Spleen (tissue), 11 donors: ENCODE measurements at regions not wholly inside any gene's neighbourhood (a gene's known extent, or its start where the extent isn't known, plus 50 kb on each side); places are given as distances from the start of the nearest gene placed in this dataset.
A peak's percentile ranks its signal among the peaks of the same experiment; 100 is the strongest.

Experiments
- DNase-seq: peaks from one replicate; pipeline ENCODE4 v3.0.0-alpha.2; 2020
- H3K27ac ChIP-seq, 8 donors: fragments of 200-600 bp; sonication (generic) in 7 of 8; 1 replicate in 4 of 8; 2 replicates in 4 of 8; pipeline versions ENCODE4 v1.5.0 to v1.8.0; 2016 to 2021; ENCODE audit warnings: inconsistent platforms in 4 of 8, mild to moderate bottlenecking in 4 of 8, moderate library complexity in 1 of 8
- H3K27me3 ChIP-seq, 7 donors: fragments of 200-600 bp; sonication (generic) in 6 of 7; replicated peaks in 1 of 7; 1 replicate in 4 of 7; 2 replicates in 3 of 7; pipeline versions ENCODE4 v1.5.0 to v1.8.0; 2016 to 2021; ENCODE audit warnings: inconsistent platforms in 3 of 7, mild to moderate bottlenecking in 1 of 7
- H3K36me3 ChIP-seq, 6 donors: fragments of 200-600 bp; sonication (generic) in 5 of 6; 1 replicate in 4 of 6; 2 replicates in 2 of 6; pipeline versions ENCODE4 v1.5.0 to v1.8.0; 2016 to 2021; ENCODE audit warnings: inconsistent platforms in 2 of 6
- H3K4me1 ChIP-seq, 6 donors: fragments of 200-600 bp; sonication (generic) in 5 of 6; 1 replicate in 3 of 6; 2 replicates in 3 of 6; pipeline versions ENCODE4 v1.5.0 to v1.8.0; 2016 to 2021; ENCODE audit warnings: inconsistent platforms in 3 of 6
- H3K4me3 ChIP-seq, 8 donors: fragments of 200-600 bp; sonication (generic) in 7 of 8; 1 replicate in 4 of 8; 2 replicates in 4 of 8; pipeline versions ENCODE4 v1.5.0 to v1.8.0; 2016 to 2021; ENCODE audit warnings: inconsistent platforms in 4 of 8, mild to moderate bottlenecking in 4 of 8, moderate library complexity in 2 of 8
- H3K9me3 ChIP-seq, 8 donors: fragments of 200-600 bp; sonication (generic) in 7 of 8; 1 replicate in 4 of 8; 2 replicates in 4 of 8; pipeline versions ENCODE4 v1.5.0 to v1.8.0; 2016 to 2021; ENCODE audit warnings: inconsistent platforms in 4 of 8
- CTCF ChIP-seq, 11 experiments: fragments of 200-600 bp in 7 of 11; fragments of 450-650 bp in 4 of 11; sonication (generic) in 4 of 11; IDR thresholded peaks in 8 of 11; conservative IDR thresholded peaks in 3 of 11; 1 replicate in 7 of 11; 2 replicates in 4 of 11; pipeline versions ENCODE4 v1.4.0 to v1.8.0; 2016 to 2021; ENCODE audit warnings: antibody characterized with exemption in 11 of 11, inconsistent platforms in 4 of 11, mild to moderate bottlenecking in 1 of 11
- POLR2A ChIP-seq, 3 donors: fragments of 450-650 bp; IDR thresholded peaks; one replicate each; pipeline ENCODE4 v1.5.1; 2017; ENCODE audit warnings: antibody characterized with exemption in 3 of 3, mild to moderate bottlenecking in 1 of 3
- POLR2AphosphoS5 ChIP-seq, 3 donors: sonication (generic); formaldehyde crosslinking; IDR thresholded peaks; one replicate each; pipeline ENCODE4 v1.5.1; 2017; ENCODE audit warnings: antibody characterized with exemption in 3 of 3
- WGBS, 5 donors: extraction: QIAGEN DNeasy Blood & Tissue Kit in 3 of 5; methylation state at CpG; one replicate each; pipeline versions ENCODE4 v1.1.5 to v1.1.7; 2013 to 2018; 5-methylcytosine and 5-hydroxymethylcytosine counted together
- intact Hi-C: fragments of 100-400 bp; cut with DNase I; formaldehyde crosslinking; loops from one replicate; pipeline ENCODE4 v1.15.0; 2023; ENCODE audit warnings: low total_unique reads
- donor health status: healthy with polysubstance abuse.
- donor health status: DM: no; HTN: no; CAD: no; lungs with moderate emphysema.
- donor health status: DM: no; HTN: no; CAD: no.
- donor health status: Bipolar disorder and iron deficiency.
- donor health status: healthy.
- donor health status: DM: no; HTN: no; CAD: no.
- donor health status: DM: yes; HTN: yes; CAD: no.

- H3K27me3 ChIP-seq, result no peaks in the 10 kb centered on the region
- H3K4me1 ChIP-seq, result no peaks in the 10 kb centered on the region
- no peak overlapping the region for H3K4me3 ChIP-seq
- DNase-seq, result no peak
- H3K27ac ChIP-seq, result no peak overlapping the region
- TF ChIP-seq POLR2AphosphoS5 (IDR thresholded peaks at IDR 0.05) (no peak), POLR2A (IDR thresholded peaks at IDR 0.05) (no peak), CTCF (IDR thresholded peaks at IDR 0.05 in 8 of 11, conservative IDR thresholded peaks at IDR 0.05 in 3 of 11) (no peak)
- intact Hi-C loops, result no loop called here
- H3K9me3 ChIP-seq, result no peaks in the 10 kb centered on the region
- no peaks in the 10 kb centered on the region for H3K36me3 ChIP-seq
- WGBS, 5 donors, result 81 to 88% (median 86%) methylated on average over 2 of the region's 2 CpGs
Observed at GRCh38 chr5:99995407-99995806, 539.8 kb upstream of the FAM174A start.

- Histone ChIP-seq H3K4me1 (no peaks in the 10 kb centered on the region), H3K27me3 (no peaks in the 10 kb centered on the region), H3K36me3 (no peaks in the 10 kb centered on the region), H3K27ac (no peak overlapping the region), H3K4me3 (no peak overlapping the region), H3K9me3 (no peaks in the 10 kb centered on the region)
- TF ChIP-seq CTCF (IDR thresholded peaks at IDR 0.05 in 8 of 11, conservative IDR thresholded peaks at IDR 0.05 in 3 of 11) (no peak), POLR2AphosphoS5 (IDR thresholded peaks at IDR 0.05) (no peak), POLR2A (IDR thresholded peaks at IDR 0.05) (no peak)
- WGBS, 5 donors, result 75 to 80% (median 76%) methylated on average over 4 of the region's 4 CpGs
- DNase-seq, result no peak
- intact Hi-C loops, result no loop called here
Observed at GRCh38 chr5:99973779-99974178, 561.4 kb upstream of the FAM174A start.

DNA sequence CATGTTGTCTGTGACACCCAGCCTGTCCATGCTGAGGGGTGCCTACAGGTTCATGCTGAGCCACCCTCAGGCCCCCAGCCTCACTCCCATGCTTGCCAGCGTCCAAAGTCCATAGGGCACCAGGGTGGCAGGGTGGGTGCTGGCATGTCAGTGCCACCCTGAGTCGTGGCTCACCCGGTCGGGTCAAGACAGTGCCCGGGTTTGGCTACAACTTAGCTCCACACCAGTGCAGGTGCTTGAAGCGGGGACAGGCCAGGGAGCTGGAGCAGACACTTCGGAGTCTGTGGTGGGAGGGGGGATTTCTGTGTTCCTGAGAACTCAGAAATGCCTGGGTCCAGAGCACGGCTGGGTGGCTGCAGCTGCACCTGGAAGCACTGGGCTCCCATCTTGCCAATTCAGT, 579.2 kb upstream of the FAM174A start:
- Histone ChIP-seq H3K27ac (no peak overlapping the region), H3K9me3 (peaks cover 0 to 16% (median 0%) of the 10 kb centered on the region in 8 donors), H3K36me3 (no peaks in the 10 kb centered on the region), H3K4me3 (no peak overlapping the region), H3K4me1 (no peaks in the 10 kb centered on the region), H3K27me3 (no peaks in the 10 kb centered on the region)
- no peak for TF ChIP-seq POLR2A (IDR thresholded peaks at IDR 0.05)
- TF ChIP-seq POLR2AphosphoS5 (IDR thresholded peaks at IDR 0.05), result no peak
- no peak for TF ChIP-seq CTCF (IDR thresholded peaks at IDR 0.05 in 8 of 11, conservative IDR thresholded peaks at IDR 0.05 in 3 of 11)
- intact Hi-C loops, result no loop called here
- 84 to 87% (median 86%) methylated on average over 6 to 8 of the region's 8 CpGs; no CpG with 5 or more reads in 1 of the 5 donors for WGBS, 5 donors
- DNase-seq, result peak; percentile 63

DNA sequence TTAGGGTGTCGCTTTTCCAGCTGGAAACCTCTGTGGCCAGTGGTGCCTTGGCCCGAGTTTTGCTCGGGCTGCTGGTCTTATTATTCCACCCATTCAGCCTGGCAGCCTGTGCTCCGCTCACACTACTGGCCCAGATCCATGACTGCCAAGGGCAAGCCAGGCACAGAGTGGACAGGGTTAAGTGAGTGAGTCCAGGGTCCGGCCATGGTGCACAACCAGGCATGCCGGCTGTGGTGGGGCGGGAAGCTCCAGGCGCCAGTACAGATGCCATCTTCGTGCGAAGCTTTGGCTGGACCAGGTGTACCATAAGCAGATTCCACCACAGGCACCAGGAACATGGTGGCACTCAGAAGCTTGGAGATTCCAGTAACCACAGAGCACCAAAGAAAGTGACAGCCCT, 580.2 kb upstream of the FAM174A start:
- H3K27me3 ChIP-seq, result no peaks in the 10 kb centered on the region
- 85 to 93% (median 89%) methylated on average over 7 to 10 of the region's 10 CpGs for WGBS, 5 donors
- peak; percentile 43 for DNase-seq
- H3K4me1 ChIP-seq, result no peaks in the 10 kb centered on the region
- intact Hi-C loops, result no loop called here
- no peaks in the 10 kb centered on the region for H3K36me3 ChIP-seq
- peaks cover 0 to 16% (median 0%) of the 10 kb centered on the region in 8 donors for H3K9me3 ChIP-seq
- no peak overlapping the region for H3K27ac ChIP-seq
- no peak overlapping the region for H3K4me3 ChIP-seq
- no peak for TF ChIP-seq POLR2A (IDR thresholded peaks at IDR 0.05)
- TF ChIP-seq POLR2AphosphoS5 (IDR thresholded peaks at IDR 0.05), result no peak
- TF ChIP-seq CTCF (IDR thresholded peaks at IDR 0.05 in 8 of 11, conservative IDR thresholded peaks at IDR 0.05 in 3 of 11), result no peak
